HG03457 (cell line): ENCODE measurements at regions not wholly inside any gene's neighbourhood (a gene's known extent, or its start where the extent isn't known, plus 50 kb on each side); places are given as distances from the start of the nearest gene placed in this dataset.

Experiments used
- ATAC-seq: cut with Tn5 transposase; IDR thresholded peaks from one replicate; pipeline ENCODE4 v1.9.1; 2021; ENCODE audit warnings: moderate number of reproducible peaks; ENCODE audit not compliant: unreplicated experiment

DNA sequence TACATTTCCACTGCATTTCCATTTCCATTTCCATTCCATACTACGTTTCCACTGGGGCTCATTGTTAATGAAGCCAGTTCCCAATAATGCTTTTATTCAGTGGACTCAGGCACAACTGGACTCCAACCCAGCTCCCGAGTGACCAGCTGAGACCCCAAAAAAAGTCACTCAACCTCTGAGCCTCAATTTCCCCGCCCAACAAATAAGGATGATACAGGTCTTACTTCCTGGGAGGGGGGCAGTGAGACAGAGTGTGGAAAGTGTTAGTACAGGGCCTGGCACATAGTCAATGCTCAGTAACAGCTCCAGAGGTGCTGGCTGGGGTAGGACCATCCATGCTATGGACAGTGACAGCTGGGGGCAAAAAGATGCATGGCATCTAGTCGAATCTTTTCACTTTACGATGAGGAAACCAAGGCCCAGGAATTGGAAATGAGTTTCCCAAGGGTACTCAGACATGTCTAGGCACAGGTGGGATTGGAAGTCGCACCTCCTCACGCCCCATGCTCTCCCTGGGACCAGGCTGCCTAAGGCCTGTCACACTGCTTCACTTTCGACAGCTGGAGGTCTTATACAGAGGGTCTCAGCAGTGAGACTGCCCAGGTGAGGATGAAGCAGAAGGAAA, 226.5 kb downstream of the ANAPC1 start:
- ATAC-seq: no peak

DNA sequence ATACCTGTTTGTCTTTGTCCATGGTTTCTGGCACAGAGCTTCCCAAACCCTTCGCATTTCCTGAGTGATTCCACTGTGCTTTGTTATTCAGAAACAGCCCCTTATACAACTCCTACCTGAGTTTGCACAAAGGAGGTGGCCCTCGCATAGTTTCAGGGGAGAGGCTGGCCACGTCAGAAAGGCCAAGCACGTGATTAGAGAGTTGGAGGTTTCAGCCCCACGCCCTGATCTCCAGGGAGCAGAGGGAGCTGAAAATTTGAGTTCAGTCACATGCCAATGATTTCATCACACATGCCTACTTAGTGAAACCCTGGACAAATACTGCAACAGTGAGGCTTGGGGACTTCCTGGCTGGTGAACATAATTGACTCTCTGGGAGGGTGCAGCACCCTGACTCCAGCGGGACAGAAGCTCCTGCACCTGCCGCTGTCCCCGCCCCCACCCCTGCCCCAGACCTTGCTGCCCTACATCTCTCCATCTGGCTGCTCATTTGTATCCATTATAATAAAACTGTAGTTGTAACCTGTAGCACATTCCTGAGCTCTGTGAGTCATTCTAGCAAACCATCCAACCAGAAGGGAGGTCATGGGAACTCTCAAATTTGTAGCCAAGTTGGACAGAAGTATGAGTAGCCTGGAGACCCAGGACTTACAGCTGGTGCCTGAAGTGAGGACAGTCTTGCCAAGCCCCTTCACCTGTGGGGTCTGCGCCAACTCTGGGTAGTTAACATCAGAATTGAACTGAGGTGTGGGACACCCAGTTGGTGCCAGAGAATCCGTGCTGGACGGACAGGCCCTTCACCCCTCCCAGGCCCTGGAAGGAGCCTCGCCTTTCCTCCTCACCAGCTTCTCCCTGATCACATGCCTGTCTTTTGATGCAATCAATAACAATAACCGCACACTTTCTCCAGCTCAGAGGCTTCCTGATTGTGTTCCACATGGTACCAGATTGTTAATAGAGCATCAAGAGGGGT, 224.3 kb downstream of the ANAPC1 start:
- ATAC-seq: no peak

DNA sequence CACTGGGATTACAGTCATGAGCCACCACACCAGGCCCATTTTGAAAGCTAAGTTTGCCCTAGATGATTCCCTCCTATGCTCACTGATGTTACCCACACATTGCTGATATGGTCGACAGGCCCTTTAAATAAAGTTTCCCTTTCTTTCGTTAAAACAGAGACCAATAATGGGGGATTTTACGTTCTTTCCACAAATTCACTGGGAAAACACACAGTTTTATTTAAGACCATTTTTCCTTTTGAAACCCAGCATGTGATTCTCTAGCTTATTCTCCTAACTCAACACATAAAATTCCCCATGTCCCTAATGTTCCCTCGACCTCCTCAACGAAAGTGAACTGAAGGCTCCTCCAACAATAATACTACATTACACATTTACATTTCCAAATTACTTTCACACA, 223.2 kb downstream of the ANAPC1 start:
- ATAC-seq: no peak

DNA sequence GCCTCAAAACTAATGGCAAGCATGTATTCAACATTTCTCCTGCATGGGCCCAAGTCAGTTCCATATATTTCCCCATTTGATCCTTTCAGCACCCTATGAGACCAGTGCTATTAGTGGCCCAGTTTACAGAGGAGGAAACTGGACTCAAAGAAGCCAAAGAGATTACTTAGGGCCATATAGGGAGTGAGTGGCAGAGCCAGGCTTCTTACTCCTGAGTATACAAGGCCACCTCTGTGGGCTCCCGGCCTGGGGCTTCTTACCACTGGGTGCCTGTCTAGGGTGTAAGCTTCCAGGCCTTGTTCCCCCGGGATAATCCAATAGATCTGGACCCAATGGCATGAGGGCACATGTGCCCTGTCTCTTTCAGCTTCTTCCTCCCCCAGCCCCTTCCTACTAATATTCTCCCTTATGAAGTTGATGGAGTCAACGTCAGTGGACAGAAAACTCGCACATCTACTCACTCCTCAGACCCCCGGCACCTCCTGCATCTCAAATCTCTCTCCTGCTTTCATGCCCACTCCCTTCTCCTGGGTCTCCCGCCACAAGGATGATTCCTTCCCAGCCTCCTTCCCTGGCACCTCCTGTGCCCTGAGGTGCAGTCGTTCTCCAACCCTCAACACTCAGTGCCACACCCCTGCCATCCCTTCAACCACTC, 222.6 kb downstream of the ANAPC1 start:
- ATAC-seq: no peak

DNA sequence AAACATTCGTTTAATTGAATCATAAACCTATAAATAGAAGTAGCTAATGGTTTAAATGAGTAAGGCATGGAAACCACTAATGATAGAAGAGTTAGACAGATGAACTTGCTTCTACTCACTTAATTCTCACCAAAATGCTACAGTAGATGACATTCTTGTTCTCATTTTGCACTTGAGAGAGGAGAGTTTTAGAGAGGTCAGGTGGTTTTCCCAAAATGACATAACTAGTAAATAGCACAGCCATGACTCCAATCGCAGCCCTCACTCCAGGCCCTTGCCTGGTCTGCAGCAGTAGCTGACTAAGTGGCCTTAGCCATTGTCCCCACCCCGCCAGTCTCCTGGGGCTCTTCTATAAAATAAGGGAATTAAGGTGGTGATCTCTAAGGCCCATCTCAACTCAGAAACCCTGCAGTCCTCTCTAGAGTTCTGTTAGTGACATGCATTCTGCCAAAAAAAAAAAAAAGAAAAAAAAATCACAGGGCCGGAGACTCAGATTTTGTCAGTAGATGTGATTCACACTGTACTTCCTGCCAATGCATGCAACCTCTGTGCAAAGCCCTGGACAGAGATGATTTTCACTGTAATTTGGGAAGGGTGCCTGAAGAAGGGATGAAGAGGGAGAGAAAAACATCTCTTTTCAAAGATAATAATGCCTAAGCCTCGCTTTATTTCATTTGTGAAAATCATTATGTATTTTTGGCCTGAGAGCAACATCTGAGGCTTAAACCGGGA, 221.8 kb downstream of the ANAPC1 start:
- no peak for ATAC-seq

DNA sequence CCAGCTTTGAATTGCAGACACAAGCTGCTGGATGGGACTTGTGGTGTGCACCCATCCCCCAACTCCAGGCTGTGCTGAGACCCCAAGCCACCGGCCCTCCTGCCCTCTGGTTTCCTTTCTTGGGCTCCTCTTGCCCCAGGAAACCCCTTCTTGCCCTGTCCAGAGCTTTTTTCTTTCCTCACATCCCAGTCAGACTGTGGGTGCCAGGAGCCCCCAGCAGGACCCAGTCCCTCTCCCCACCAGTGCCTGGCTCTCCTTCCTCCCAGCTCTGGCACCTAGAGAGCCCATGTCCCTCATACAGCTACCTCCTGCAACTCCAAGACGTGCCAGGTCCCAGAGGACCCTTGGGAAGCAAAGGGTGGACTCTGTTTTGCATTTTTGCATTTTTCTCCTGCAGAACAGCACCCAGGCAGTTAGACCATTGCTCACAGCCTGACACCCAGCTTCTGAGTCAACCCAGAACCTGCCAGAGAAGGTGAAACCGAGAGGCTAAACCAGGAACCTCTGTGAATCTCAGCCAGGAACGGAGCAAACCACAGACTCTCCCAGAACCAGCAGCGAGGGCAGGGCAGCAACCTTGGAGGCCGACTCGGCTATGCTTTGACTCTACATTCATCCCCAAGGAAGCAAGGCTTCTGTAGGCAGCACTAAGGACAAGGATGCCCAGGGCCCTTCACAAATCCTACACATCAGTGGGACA, 221.1 kb downstream of the ANAPC1 start:
- ATAC-seq: no peak

DNA sequence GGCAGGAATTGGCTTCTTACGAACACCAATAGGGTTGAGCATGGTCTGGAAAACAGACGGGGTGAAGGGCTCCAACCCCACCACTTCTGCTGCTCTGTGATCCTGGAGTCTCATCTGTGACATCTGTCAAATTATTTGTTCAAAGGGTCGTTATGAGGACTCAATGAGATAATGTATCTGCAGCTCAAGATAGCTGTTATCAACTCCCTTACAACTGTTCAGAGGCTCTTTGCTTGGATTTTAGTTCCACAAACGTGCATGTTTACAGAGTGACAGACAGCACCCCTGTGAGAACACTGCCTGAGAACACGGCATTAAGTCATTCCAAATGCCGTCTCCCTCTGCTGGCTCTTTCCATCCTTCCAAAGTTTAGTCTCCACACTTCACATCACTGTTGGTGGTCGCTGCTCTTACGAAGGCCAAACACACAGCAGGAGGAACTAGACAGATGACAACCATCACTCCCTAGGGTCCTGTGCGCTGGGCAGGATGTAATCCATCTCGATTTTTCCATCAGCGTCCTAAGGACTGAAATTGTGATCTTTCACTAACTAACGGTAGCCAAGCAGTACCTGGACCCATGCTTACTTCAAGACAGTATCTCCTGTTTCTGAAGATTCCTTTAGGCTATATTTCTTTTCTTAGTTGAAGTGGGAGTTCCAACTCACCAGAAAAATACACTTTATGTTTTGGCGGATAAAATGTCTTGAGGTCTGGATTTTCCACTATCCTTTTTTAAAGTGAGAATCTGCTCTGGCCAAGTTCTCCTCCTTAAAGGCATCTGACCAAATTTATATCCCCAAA, 220.3 kb downstream of the ANAPC1 start:
- ATAC-seq: no peak

DNA sequence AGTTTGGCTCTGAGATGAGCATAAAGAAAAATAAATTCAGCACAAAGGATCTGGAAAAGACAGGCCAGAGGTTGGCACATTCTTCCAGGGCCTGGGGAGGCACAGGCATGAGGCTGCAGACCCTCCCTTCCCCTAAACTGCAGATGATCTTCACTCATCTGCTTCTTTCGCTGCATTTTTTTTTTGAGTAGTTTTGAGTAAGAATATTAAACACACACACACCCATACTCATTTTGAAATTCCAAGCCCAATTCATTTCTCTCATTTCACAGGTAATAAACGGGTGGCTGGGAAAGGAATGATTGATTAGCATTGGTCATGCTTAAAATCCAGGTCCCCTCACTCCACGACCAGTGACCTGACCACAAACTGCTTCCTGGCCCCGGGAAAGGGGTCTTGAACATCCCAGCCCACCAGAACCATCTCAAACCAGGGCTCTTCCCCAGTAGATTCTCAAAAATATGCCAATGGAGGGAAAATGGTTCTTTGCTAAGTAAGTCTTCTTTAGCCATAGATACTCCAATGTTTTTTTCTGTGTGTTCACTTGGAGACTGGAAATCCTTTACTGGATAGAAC, 219.6 kb downstream of the ANAPC1 start:
- ATAC-seq: no peak

DNA sequence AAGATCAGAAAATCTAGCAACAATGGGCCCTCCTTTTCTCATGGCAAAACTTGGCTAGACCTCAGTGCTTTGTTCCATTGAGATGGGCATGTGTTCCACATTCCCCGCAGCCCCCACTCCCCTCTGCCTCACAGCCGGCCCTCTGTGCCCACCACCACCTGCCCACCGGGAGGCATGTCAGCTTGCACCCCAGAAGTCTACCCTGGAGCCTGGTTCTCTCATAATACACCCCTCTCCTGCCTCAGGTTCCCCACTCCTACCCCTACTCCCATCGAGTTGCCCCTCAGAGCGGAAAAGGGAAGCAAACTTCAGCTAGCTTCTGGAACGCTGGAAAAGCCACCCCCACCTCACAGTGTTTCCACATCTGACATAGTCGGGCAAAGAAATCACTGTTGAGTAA, 219.0 kb downstream of the ANAPC1 start:
- no peak for ATAC-seq

DNA sequence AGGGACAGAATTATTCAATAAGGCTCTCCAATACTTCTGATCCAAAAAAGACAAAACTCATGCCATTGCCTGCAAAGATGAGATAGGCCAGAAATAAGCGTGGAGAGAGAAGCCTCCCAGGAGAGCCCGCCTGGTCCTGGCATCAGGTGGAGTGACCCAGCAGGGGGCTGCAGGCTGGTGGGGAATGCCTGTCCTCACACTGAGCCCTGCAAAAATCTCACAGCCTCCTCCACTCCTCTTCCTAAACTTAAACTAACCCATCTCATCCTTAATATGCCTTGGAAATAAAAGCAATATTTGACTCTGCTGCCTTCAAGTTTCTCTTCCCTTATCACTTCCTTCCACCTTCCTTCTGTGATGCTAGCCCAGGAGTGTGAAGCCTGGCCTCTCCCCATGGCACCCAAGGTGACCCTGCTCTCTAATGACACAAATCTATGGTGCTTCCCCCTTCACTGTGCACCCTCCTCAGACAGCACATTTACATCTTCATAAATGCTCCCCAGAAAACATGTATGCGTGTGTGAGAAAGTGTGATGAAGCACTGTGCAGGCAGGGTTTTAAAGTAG, 218.4 kb downstream of the ANAPC1 start:
- ATAC-seq: no peak

DNA sequence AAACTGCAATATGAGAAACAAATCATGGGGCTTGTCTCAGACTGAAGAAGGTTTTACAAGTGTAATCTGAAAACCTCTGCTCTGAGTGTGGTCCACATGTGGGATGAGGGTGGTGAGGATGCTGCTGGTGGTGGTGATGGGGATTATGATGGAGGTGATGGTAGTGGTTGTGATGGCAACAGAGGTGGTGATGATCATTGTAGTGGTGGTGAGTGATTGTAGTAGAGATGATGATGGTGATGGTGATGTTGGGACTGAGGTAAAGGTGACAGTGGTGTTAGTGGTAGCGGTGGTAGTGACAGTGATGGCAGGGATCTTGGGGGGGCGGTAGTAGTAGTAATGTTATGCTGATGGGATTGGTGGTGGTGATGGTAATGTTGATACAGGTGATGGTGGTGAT, 217.8 kb downstream of the ANAPC1 start:
- ATAC-seq: no peak

DNA sequence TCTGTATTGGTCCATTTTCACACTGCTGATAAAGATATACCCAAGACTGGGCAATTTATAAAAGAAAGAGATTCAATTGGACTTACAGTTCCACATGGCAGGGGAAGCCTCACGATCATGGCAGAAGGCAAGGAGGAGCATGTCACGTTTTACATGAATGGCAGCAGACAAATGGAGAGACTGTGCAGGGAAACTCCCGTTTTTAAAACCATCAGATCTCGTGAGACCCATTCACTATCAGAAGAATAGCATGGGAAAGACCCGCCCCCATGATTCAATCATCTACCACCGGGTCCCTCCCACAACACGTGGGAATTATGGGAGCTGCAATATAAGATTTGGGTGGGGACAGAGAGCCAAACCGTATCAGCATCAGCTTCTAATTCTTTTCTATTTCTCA, 217.0 kb downstream of the ANAPC1 start:
- no peak for ATAC-seq

DNA sequence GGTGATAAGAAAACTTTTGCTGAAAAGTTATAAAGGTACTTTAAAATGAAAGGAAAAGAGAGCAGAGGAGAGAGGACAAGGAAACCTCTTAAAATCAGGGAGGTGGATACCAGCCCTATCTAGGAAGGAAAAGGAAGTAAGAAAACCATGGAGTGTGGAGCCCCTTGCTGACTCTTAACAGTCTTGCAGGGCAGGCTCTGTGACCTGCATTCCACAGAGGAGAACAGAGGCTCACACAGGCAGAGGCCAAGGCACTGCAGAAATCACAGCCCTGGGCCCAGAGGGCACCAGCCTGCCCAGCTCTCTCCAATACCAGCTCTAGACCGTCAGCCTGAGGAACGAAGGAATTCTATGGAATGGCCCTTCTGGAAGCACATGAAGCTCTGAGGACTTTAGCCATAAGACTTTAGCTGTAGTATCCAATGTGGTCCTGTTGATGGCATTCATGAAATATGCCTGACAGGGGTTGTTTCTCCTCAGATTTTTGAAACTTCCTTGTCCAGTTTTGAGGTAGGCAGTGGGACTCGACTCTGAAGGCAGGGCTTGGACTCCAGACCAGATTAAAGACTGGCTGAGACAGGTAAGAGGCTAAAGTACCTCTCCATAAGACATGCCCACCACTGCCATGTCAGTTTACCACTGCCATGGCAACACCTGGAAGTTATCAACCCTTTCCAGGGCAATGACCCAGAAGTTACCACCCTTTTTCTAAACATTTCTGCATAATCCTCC, 216.3 kb downstream of the ANAPC1 start:
- no peak for ATAC-seq

DNA sequence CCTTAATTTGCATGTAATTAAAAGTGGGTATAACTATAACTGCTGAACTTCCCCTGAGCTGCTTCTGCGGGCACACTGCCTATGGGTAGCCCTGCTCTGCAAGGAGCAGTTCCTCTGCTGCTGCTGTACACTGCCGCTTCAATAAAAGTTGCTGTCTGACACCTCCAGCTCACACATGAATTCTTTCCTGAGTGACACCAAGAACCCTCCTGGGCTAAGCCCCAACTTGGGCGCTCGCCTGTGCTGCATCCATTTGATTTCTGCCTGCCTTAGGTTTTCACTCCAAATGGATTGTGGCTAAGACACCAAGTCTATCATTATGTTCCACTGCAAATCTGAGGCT, 215.7 kb downstream of the ANAPC1 start:
- no peak for ATAC-seq

DNA sequence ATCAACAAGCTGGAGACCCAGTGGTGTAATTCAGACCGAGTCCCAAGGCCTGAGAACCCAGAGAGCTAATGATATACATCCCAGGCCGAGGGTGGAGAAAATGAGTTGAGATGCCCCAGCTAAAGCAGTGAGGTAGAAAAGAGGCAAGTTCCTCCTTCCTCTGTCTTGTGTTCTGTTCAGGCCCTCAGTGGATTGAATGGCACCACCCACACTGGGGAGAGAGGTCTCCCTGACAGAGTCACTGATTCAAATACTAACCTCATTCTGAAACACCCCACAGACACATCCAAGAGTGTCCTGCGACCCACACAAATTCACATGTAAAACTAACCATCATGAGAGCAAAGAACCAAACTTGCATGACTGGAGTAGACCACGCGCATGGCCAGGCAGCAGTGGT, 215.3 kb downstream of the ANAPC1 start:
- ATAC-seq: no peak

DNA sequence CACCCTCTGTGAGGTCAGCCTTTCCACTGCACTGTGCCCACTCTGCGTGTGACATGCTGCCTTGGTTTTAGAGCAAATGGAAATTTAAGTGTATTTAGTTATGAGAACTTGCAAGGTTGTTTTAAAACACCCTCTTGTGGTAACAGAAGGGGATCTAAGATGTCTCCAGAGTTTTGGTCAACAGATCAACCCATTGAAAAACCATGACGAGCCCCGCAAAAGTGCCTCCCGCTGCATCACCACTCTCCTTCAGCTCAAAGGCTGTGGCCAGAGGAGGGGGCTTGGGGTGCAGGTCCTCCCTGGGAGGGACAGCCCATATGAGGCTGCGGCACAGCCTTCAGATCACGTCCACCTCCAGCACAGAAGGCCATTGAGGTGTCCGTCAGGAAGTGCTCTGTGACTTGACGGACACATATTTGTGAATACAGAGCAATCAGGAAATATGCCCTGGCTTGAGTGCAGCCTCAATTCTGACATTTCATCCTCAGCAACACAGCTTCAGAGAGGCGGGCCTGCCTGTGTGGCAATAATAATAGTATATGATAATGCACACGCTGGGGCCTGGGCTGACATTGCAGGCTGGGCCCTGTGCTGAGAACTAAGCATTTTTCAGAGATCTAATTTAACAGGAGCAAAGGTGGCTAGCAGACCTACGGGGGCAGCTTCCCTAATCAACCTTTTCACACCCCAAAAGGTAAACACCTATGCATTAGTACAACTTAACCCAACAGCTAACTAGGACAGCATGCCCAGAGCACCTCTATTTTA, 213.9 kb downstream of the ANAPC1 start:
- ATAC-seq: no peak

DNA sequence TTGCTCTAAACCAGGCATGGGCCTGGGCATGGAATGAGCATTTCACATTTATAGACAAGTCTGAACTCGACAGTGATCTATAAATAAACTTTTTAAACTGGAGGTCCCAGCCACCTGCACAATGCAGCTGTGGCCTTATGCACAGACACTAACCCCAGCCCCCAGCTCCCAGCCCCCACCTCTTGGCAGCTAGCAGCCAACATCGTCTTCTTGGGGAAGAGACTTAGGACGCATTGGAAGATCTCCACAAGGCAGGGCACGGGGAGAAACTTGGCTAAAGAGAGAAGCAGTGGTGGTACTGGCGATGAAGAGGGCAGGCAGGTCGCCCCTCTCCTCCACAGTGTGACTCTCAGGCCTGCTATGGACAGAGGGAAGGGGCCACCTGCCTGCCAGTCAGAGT, 213.2 kb downstream of the ANAPC1 start:
- no peak for ATAC-seq
